ENCODE measurements at regions not wholly inside any gene's neighbourhood (a gene's known extent, or its start where the extent isn't known, plus 50 kb on each side); places are given as distances from the start of the nearest gene placed in this dataset.
"Not testable (repeated sequence)": the region's sequence is repeated elsewhere in the genome, so short reads cannot be mapped to it uniquely, and the experiment has no call there.

- no peak for DNase-seq (ENCODE audit: low read depth, low spot score)
Measured at GRCh38 chr11:88061111-88061510, 114.1 kb downstream of the RAB38 start.

- no peak for DNase-seq (ENCODE audit: low read depth, low spot score)
Measured at GRCh38 chr11:88059326-88059725, 115.9 kb downstream of the RAB38 start.

DNA sequence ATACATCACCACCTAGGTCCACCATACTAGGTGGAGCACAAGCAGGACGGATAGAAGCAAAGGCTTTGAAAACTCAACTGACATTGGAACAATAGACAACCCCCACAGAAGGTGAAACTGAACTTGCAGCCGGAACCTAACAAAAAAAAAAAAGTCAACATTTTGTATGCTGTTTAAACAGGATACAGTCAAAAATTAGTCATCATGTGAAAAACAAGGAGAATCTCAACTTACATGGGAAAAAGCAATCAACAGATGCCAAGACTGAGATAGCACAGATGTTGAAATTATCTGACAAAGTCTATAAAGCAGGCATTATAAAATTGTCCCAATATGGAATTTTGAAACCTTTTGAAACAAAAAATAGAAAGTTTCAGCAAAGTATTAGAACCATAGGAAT is 123.8 kb downstream of the RAB38 start:
- no peak for DNase-seq (ENCODE audit: low read depth, low spot score)

GRCh38 chr11:88050247-88050646 is 125.0 kb downstream of the RAB38 start:
- no peak for DNase-seq (ENCODE audit: low read depth, low spot score)

- not testable (repeated sequence) for DNase-seq (ENCODE audit: low read depth, low spot score)
Measured at GRCh38 chr11:88045288-88045687, 130.0 kb downstream of the RAB38 start.

GRCh38 chr11:88044658-88045057 is 130.6 kb downstream of the RAB38 start:
- DNase-seq (ENCODE audit: low read depth, low spot score) = peak; percentile 16

DNA sequence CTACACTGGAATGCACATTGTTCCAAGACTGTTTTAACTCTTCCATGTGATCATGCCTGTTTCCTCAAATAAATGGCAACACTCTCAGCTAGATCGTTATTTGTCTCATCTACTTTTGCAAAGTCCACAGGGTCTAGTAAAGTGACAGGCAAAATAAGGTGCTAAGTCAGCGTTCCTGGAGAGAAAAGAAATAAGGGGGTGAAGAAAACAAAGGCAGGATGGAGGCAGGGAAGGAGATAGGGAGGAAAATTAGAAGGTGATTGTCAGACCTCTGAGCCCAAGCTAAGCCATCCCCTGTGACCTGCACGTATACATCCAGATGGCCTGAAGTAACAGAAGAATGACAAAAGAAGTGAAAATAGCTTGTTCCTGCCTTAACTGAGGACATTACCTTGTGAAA is 132.1 kb downstream of the RAB38 start:
- peak; percentile 37 for DNase-seq (ENCODE audit: low read depth, low spot score)

DNA sequence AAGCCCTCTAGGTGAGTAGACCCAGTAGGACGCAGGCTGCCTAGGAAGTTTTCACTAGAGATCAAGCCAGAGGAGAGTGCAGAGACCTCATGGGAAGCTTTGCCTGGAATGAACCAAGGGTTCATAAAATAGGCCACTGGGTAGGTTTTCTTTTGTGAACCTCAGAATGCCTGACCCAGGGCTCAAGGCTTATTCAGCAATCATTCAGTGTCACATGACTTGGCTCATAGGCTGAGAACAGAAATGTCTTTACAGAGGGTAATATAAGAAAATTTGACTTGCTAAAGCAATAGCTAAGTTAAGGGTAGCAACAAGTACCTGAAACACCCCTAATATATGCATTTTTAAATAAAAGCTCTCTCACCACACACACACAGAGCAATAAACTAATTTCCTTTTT is 132.6 kb downstream of the RAB38 start:
- no peak for DNase-seq (ENCODE audit: low read depth, low spot score)

DNA sequence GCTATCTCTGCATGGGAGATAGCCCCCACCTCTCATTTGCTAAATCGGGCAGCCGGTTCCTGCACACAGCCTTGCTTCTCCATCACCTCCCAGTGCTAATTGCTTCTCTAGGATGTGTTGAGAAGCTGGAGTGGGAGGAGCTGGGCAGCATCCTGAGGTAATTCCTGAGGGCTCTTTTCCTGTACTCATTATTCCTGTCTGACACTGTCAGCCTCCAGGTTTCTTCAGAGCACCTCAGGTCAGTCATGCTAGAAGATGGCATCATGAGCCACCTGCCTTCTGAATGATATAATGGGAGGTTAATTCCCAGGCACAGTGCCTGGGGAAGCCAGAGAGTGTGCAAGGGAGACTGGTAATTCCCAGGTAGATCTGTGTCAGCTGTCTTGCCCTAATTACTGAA is 133.0 kb downstream of the RAB38 start:
- DNase-seq (ENCODE audit: low read depth, low spot score) = peak; percentile 78

DNA sequence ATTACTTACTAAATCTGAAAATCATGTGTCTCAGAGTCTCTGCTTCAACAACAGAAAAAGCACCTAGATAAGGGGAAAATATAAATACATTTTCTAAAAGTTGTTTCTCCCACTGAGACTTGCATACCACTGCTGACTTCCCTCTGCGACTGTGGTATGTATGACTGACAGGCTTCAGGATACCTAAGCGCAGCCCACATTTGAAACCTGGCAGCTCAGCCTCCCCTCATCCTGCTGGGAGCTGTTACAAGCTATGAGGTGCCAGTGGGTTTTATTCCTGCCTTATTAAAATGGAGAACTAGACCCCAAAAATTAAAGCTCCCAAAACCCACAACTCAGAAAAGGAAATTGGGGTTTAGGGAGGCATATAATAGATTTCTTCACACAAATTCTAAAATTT is 133.6 kb downstream of the RAB38 start:
- no peak for DNase-seq (ENCODE audit: low read depth, low spot score)

- no peak for DNase-seq (ENCODE audit: low read depth, low spot score)
Measured at GRCh38 chr11:88040148-88040496, 135.1 kb downstream of the RAB38 start.

DNA sequence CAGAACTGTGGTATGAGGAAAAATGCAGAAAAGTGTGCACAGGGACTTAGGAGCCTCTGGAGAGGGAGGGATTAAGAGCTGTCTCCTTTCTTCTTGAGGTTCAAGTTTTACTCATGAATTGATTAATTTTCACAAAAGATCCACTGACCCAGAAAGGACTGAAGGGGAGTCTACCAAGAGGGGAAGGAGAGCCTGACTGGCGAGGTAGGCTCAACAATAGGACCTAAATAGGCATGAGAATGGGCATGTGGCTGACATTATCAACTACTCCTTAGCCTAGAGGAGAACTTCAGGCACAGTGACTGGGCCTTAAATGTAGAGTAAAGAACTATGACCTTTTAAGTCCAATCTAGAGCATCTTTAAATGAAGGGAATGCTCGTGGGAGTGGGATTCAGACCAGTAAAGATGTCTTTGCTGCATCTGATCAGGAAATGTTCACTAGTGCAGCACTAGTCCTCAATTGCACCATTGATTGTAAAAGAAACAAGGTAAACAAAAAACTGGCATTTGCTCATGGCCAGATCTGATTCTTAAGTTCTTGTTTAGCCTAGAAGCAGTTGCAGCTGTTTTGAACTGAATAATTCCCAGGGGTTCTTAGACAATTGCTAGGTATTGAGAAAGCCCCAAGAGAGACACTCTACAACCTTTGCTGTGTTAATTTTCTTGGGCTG is 135.6 kb downstream of the RAB38 start:
- no peak for DNase-seq (ENCODE audit: low read depth, low spot score)

- DNase-seq (ENCODE audit: low read depth, low spot score) = no peak
Measured at GRCh38 chr11:88038063-88038462, 137.2 kb downstream of the RAB38 start.

DNA sequence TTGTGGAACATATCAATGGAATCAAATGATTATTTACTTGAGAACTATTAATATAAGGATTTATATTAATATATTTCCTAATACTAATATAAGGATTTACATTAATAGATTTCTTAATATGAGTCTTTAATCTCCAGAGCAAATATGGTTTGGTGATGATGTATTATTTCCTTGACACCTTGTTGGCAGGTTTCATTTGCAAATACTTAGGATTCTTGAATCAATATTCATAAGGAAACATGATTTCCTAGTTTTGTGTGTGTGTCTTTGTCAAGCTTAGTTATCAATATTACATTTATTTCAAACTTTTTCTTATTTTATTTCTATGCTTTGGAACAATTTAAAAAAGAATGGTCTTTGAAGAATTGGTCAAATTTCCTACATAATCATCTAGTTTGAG is 138.5 kb downstream of the RAB38 start:
- DNase-seq (ENCODE audit: low read depth, low spot score) = no peak

GRCh38 chr11:88035271-88035670 is 140.0 kb downstream of the RAB38 start:
- DNase-seq (ENCODE audit: low read depth, low spot score) = no peak

DNA sequence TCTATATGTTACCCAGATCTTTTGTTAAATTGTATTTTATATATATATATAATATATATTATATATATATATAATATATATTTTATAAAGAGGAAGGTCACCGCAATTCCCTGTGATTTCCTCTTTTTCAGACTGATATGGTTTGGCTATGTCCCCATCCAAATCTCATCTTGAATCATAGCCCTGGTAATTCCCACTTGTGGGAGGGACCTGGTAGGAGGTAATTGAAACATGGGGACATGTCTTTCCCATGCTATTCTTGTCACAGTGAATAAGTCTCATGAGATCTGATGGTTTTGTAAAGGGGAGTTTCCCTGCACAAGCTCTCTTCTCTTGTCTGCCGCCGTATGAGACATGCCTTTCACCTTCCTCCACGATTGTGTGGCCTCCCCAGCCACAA is 157.6 kb downstream of the RAB38 start:
- DNase-seq (ENCODE audit: low read depth, low spot score) = no peak

GRCh38 chr11:88016392-88017170 is 158.7 kb downstream of the RAB38 start:
- peak; percentile 41 for DNase-seq (ENCODE audit: low read depth, low spot score)

- no peak for DNase-seq (ENCODE audit: low read depth, low spot score)
Measured at GRCh38 chr11:88015170-88015569, 160.1 kb downstream of the RAB38 start.

GRCh38 chr11:88013508-88014065 is 161.7 kb downstream of the RAB38 start:
- no peak for DNase-seq (ENCODE audit: low read depth, low spot score)

- DNase-seq (ENCODE audit: low read depth, low spot score) = no peak
Measured at GRCh38 chr11:88012456-88012855, 162.8 kb downstream of the RAB38 start.

- DNase-seq (ENCODE audit: low read depth, low spot score) = no peak
Measured at GRCh38 chr11:87976009-87976408, 199.2 kb downstream of the RAB38 start.

DNA sequence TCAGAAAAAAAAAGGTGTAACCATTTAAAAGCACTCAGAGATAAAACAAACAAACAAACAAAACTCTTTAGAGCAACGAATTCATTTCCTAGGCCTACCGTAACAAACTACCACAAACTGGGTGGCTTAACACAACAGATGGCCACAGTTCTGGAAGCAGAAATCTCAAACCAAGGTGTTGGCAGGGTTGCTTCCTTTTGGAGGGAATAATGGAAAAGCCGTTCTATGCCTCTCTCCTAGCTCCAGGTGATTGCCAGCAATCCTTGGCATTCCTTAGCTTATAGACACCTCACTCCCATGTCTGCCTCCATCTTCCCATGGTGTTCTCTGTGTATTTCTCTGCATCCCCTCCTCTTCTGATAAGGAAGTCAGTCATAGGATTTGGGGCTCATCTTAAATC is 200.4 kb downstream of the RAB38 start:
- no peak for DNase-seq (ENCODE audit: low read depth, low spot score)

- no peak for DNase-seq (ENCODE audit: low read depth, low spot score)
Measured at GRCh38 chr11:87972133-87972532, 203.1 kb downstream of the RAB38 start.
